Ovary (tissue), 7 donors: ENCODE measurements at regions not wholly inside any gene's neighbourhood (a gene's known extent, or its start where the extent isn't known, plus 50 kb on each side); places are given as distances from the start of the nearest gene placed in this dataset.

ENCODE experiments used
- DNase-seq, 5 donors: peaks; one replicate each; pipeline ENCODE4 v3.0.0-alpha.2; 2019 to 2020
- H3K27ac ChIP-seq, 2 donors: fragments of 200-600 bp; one replicate each; pipeline versions ENCODE4 v1.5.1 to v1.8.0; 2019 to 2022
- H3K27me3 ChIP-seq: fragments of 200-600 bp; one replicate; pipeline ENCODE4 v1.8.0; 2022
- H3K36me3 ChIP-seq: fragments of 200-600 bp; sonication (generic); one replicate; pipeline ENCODE4 v1.5.1; 2019
- H3K4me1 ChIP-seq: one replicate; pipeline ENCODE4 v1.8.1; 2013; ENCODE audit warnings: mild to moderate bottlenecking, moderate library complexity; ENCODE audit not compliant: insufficient read depth
- H3K4me3 ChIP-seq: fragments of 200-600 bp; sonication (generic); one replicate; pipeline ENCODE4 v1.5.1; 2017
- H3K9me3 ChIP-seq, 2 donors: fragments of 200-600 bp in 1 of 2; sonication (generic) in 1 of 2; one replicate each; pipeline versions ENCODE4 v1.5.1 to v1.8.1; 2013 to 2019; ENCODE audit warnings: mild to moderate bottlenecking in 1 of 2, moderate library complexity in 1 of 2
- CTCF ChIP-seq, 3 donors: fragments of 450-650 bp in 2 of 3; fragments of 200-600 bp in 1 of 3; IDR thresholded peaks; one replicate each; pipeline versions ENCODE4 v1.5.1 to v1.8.0; 2016 to 2022; ENCODE audit warnings: antibody characterized with exemption in 3 of 3, mild to moderate bottlenecking in 1 of 3
- EP300 ChIP-seq: sonication (generic); formaldehyde crosslinking; IDR thresholded peaks from one replicate; pipeline ENCODE4 v1.6.1; 2017; ENCODE audit warnings: antibody characterized with exemption
- POLR2A ChIP-seq: fragments of 450-650 bp; IDR thresholded peaks from one replicate; pipeline ENCODE4 v1.6.1; 2017; ENCODE audit warnings: antibody characterized with exemption, mild to moderate bottlenecking, moderate library complexity
- WGBS, 3 donors: extraction: QIAGEN DNeasy Blood & Tissue Kit in 1 of 3; methylation state at CpG; one replicate each; pipeline versions ENCODE4 v1.1.5 to v1.1.7; 2013 to 2017; 5-methylcytosine and 5-hydroxymethylcytosine counted together
- intact Hi-C, 4 donors: fragments of 100-400 bp; cut with DNase I; formaldehyde crosslinking; loops; one replicate each; pipeline versions ENCODE4 v1.11.0 to v1.15.1; 2022 to 2023
- donor health status: DM: no; HTN: no; CAD: no; lungs with moderate emphysema.
- donor health status: DM: no; HTN: no; CAD: no.
- donor health status: Bipolar disorder and iron deficiency.
- donor health status: DM: no; HTN: no; CAD: no.
- donor health status: DM: yes; HTN: yes; CAD: no.

GRCh38 chr4:64897683-64898082 lies 488.4 kb upstream of the TECRL start:
- intact Hi-C loops = no loop called here
- WGBS, 3 donors = 65 to 81% (median 77%) methylated on average over 4 of the region's 4 CpGs
- Histone ChIP-seq H3K36me3 (no peaks in the 10 kb centered on the region), H3K9me3 (no peaks in the 10 kb centered on the region), H3K4me1 (no peaks in the 10 kb centered on the region), H3K27me3 (no peaks in the 10 kb centered on the region), H3K4me3 (no peak overlapping the region), H3K27ac (no peak overlapping the region)
- TF ChIP-seq POLR2A = no peak
- no peak for TF ChIP-seq EP300
- no peak for TF ChIP-seq CTCF (IDR thresholded peaks at IDR 0.05)
- DNase-seq = no peak

- intact Hi-C loops = no loop called here
- no peak for DNase-seq
- Histone ChIP-seq H3K4me1 (no peaks in the 10 kb centered on the region), H3K9me3 (no peaks in the 10 kb centered on the region), H3K4me3 (no peak overlapping the region), H3K27me3 (no peaks in the 10 kb centered on the region), H3K36me3 (no peaks in the 10 kb centered on the region), H3K27ac (no peak overlapping the region)
- TF ChIP-seq EP300 (no peak), POLR2A (no peak), CTCF (IDR thresholded peaks at IDR 0.05) (no peak)
These were observed 485.8 kb upstream of the TECRL start for GRCh38 chr4:64895031-64895430.

DNA sequence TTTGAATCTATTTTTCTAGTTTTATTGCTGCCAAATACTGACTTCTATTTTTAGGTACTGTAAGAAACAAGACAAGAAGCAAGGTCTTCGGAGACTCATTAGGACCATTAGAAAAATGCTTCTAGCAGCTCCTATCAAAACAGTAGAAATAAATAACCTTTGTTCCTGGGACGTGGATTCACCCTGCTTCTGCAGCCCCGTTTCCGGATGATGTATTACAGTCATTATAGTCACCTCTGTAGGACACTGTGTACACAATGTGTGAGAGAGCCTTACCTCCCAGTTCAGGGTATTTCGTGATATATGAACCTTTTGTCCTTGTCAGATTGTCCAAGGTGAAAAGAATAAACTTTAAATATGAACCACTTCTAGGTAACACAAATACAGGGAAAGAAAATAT lies 484.0 kb upstream of the TECRL start:
- Histone ChIP-seq H3K9me3 (no peaks in the 10 kb centered on the region), H3K4me1 (no peaks in the 10 kb centered on the region), H3K4me3 (no peak overlapping the region), H3K27ac (no peak overlapping the region), H3K36me3 (no peaks in the 10 kb centered on the region), H3K27me3 (no peaks in the 10 kb centered on the region)
- TF ChIP-seq EP300 (no peak), POLR2A (no peak), CTCF (IDR thresholded peaks at IDR 0.05) (no peak)
- no peak for DNase-seq
- 9 to 20% (median 13%) methylated on average over 5 of the region's 5 CpGs for WGBS, 3 donors
- intact Hi-C loops = no loop called here

DNA sequence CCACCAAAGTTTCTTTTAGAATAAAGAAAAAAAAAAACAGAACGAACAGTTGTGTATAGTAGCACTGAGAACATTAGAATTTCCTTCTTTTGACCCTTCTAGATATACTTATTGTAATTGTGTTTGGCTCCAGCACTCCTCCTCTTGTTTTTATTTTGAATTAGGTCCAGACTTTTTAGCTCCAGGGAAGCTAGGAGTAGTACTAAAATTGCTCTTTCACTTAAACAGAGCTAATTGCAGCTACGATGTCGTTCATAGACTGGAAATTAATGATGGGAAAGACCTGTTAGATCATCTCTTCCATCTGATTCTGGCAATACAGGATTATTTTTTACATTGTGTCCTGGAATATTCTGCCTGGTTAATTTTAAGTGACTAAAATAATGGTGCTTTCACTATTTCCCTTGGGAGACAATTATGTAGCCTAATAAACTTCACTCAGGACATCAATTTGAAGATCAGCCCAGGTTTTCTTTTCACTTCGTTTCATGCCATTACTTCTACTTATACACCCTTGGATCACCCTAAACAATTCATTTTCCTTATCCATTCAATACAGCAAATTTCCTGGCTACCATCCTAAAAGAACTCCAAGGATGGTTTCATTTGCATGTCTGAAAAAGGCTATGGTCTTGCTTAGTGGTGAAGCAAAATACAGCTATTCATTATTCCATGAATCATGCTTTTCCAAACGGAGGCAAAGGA lies 480.8 kb upstream of the TECRL start:
- TF ChIP-seq EP300 (no peak), CTCF (IDR thresholded peaks at IDR 0.05) (no peak), POLR2A (no peak)
- no peak for DNase-seq
- intact Hi-C loops = no loop called here
- Histone ChIP-seq H3K27ac (no peak overlapping the region), H3K4me1 (no peaks in the 10 kb centered on the region), H3K36me3 (no peaks in the 10 kb centered on the region), H3K27me3 (no peaks in the 10 kb centered on the region), H3K4me3 (no peak overlapping the region), H3K9me3 (no peaks in the 10 kb centered on the region)
- WGBS, 3 donors = 15 to 19% (median 17%) methylated on average over 5 of the region's 5 CpGs
